Ascending aorta (tissue), 2 donors: ENCODE measurements at regions not wholly inside any gene's neighbourhood (a gene's known extent, or its start where the extent isn't known, plus 50 kb on each side); places are given as distances from the start of the nearest gene placed in this dataset.
"Not testable (repeated sequence)": the region's sequence is repeated elsewhere in the genome, so short reads cannot be mapped to it uniquely, and the experiment has no call there.

Experiments used
- DNase-seq, 2 donors: peaks; one replicate each; pipeline ENCODE4 v3.0.0-alpha.2; 2019; ENCODE audit warnings: low spot score in 2 of 2
- H3K27ac ChIP-seq, 2 donors: fragments of 200-600 bp; sonication (generic); one replicate each; pipeline ENCODE4 v1.5.1; 2016 to 2017; ENCODE audit warnings: mild to moderate bottlenecking in 1 of 2
- H3K27me3 ChIP-seq: fragments of 200-600 bp; sonication (generic); one replicate; pipeline ENCODE4 v1.5.1; 2017
- H3K36me3 ChIP-seq, 2 donors: fragments of 200-600 bp; sonication (generic); one replicate each; pipeline ENCODE4 v1.5.1; 2016
- H3K4me1 ChIP-seq, 2 donors: fragments of 200-600 bp; sonication (generic); one replicate each; pipeline ENCODE4 v1.5.1; 2016 to 2017; ENCODE audit warnings: mild to moderate bottlenecking in 1 of 2
- H3K4me3 ChIP-seq, 2 donors: fragments of 200-600 bp; sonication (generic); one replicate each; pipeline ENCODE4 v1.5.1; 2016 to 2017; ENCODE audit warnings: mild to moderate bottlenecking in 1 of 2
- H3K9me3 ChIP-seq, 2 donors: fragments of 200-600 bp; sonication (generic); one replicate each; pipeline ENCODE4 v1.5.1; 2016
- CTCF ChIP-seq, 3 experiments: fragments of 200-600 bp in 2 of 3; fragments of 450-650 bp in 1 of 3; sonication (generic) in 2 of 3; IDR thresholded peaks; one replicate each; pipeline ENCODE4 v1.5.1; 2016 to 2019; ENCODE audit warnings: antibody characterized with exemption in 3 of 3, mild to moderate bottlenecking in 1 of 3, moderate library complexity in 1 of 3
- intact Hi-C: fragments of 100-400 bp; cut with DNase I; formaldehyde crosslinking; loops from one replicate; pipeline ENCODE4 v1.15.1; 2023

DNA sequence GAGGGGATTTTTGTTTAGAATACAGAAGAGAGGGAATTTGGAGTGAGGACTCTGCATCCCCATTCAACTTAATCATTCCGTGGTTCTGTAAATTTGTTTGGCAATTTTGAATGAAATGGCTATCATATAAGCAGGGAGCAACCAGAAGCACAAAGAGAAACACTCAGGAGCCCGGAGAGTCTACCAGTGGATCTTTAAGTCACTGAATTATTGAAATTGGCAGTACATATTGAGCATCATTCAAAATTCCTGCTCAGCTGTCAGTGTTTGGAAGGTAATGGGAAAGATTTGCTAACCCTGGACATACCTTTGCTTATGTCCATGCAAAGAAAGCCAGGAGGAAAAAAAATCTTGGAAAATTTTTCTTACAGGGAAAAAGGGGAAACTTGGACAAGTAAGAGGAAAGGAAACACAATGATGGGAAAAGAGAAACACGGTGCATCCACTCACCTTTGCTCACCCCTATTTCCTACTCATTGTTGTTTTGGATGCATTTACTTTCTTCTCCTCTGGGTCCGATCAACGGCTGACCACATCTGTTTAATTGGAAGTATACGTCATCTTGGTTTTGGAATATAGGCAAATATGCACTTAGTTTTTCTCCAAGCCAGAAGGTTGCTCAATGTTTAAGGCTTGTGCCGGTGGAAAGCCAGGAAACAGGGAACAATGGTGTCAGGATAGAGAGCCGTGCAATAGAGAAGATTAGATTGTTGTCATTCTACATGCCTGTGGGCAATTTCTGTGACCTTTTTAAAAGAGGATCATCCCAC, 243.0 kb upstream of the LYPLAL1 start:
- no peak for TF ChIP-seq CTCF (IDR thresholded peaks at IDR 0.05)
- Histone ChIP-seq H3K36me3 (no peaks in the 10 kb centered on the region), H3K4me3 (no peak overlapping the region), H3K27ac (no peak overlapping the region), H3K27me3 (no peaks in the 10 kb centered on the region), H3K9me3 (peaks cover 0 to 2% of the 10 kb centered on the region in 2 donors), H3K4me1 (no peaks in the 10 kb centered on the region)
- intact Hi-C loops = no loop called here
- no peak for DNase-seq

DNA sequence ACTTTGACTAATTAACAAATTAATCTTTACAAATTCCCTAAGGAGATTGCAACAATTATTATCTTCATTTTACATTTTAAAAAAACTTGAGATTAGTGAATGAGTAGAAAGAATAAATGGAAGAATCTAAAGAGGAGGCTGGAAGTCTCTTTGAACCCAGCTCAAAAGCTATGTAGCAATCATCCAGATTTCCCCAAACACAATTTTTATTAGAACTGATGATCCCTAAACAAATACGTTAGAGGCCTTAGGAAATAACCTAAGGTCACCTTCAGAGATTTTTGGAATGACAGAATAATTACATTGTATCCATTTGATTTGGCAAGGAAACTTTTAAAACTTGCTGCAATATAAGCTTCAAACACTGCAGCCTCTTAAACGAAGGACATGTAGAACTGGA, 242.4 kb upstream of the LYPLAL1 start:
- H3K4me1 ChIP-seq = no peaks in the 10 kb centered on the region
- no peak for TF ChIP-seq CTCF (IDR thresholded peaks at IDR 0.05)
- H3K4me3 ChIP-seq = no peak overlapping the region
- DNase-seq = no peak
- no peak overlapping the region for H3K27ac ChIP-seq
- H3K27me3 ChIP-seq = no peaks in the 10 kb centered on the region
- H3K9me3 ChIP-seq = peaks cover 0 to 7% of the 10 kb centered on the region in 2 donors
- H3K36me3 ChIP-seq = no peaks in the 10 kb centered on the region
- intact Hi-C loops = no loop called here

GRCh38 chr1:218933513-218933912, 240.2 kb upstream of the LYPLAL1 start:
- intact Hi-C loops = no loop called here
- Histone ChIP-seq H3K4me1 (no peaks in the 10 kb centered on the region), H3K4me3 (no peak overlapping the region), H3K27me3 (no peaks in the 10 kb centered on the region), H3K9me3 (peaks cover 0 to 7% of the 10 kb centered on the region in 2 donors), H3K27ac (no peak overlapping the region), H3K36me3 (no peaks in the 10 kb centered on the region)
- no peak for DNase-seq
- TF ChIP-seq CTCF (IDR thresholded peaks at IDR 0.05) = no peak

GRCh38 chr1:218935408-218935807, 238.3 kb upstream of the LYPLAL1 start:
- intact Hi-C loops, H3K36me3 ChIP-seq, H3K9me3 ChIP-seq, H3K4me3 ChIP-seq, H3K4me1 ChIP-seq, DNase-seq, H3K27me3 ChIP-seq, H3K27ac ChIP-seq: not testable (repeated sequence)

DNA sequence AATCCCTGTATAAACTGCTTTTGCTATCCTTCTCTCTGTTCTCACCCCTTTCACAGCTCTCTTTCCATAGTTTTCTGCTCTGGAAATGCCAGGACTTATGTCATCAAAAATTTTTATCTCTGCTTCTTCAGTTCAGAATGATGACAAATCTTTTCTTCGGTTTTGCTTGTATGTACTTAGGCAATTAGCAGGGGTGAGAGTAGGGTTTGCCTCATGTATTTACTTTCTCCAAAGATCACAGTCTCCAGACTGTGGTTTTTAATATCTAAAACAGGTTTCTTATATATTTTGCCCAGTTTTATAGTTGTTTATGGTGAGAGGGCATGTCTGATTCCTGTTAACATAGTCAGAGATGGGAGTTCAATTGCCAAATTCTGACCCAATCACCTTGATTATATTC, 235.4 kb upstream of the LYPLAL1 start:
- H3K27ac ChIP-seq = no peak overlapping the region
- TF ChIP-seq CTCF (IDR thresholded peaks at IDR 0.05) = no peak
- H3K4me3 ChIP-seq = no peak overlapping the region
- H3K27me3 ChIP-seq = no peaks in the 10 kb centered on the region
- intact Hi-C loops = no loop called here
- H3K9me3 ChIP-seq = peaks cover 0 to 7% of the 10 kb centered on the region in 2 donors
- H3K36me3 ChIP-seq = no peaks in the 10 kb centered on the region
- no peak for DNase-seq
- H3K4me1 ChIP-seq = no peaks in the 10 kb centered on the region

DNA sequence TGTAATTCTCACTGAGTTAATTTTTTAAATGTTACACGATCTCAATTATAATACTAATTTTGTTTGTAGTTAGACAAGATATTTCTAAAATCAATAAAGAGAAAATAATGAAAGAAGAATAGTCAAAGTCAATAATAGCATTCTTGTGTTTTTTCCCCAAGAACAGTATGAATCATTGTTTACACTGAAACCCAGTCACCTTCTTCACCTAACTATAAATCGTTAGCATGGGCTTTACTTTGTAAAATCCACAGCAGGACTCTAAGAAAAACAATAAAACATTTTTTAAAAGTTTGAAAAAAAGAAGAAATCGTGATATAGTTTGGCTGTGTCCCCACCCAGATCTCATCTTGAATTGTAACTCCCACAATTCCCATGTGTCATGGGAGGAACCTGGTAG, 234.6 kb upstream of the LYPLAL1 start:
- TF ChIP-seq CTCF (IDR thresholded peaks at IDR 0.05) = no peak
- intact Hi-C loops = no loop called here
- Histone ChIP-seq H3K9me3 (peaks cover 0 to 7% of the 10 kb centered on the region in 2 donors), H3K27me3 (no peaks in the 10 kb centered on the region), H3K36me3 (no peaks in the 10 kb centered on the region), H3K4me1 (no peaks in the 10 kb centered on the region), H3K4me3 (no peak overlapping the region), H3K27ac (no peak overlapping the region)
- DNase-seq = no peak
